NB4 (cell line): ENCODE measurements at regions not wholly inside any gene's neighbourhood (a gene's known extent, or its start where the extent isn't known, plus 50 kb on each side); places are given as distances from the start of the nearest gene placed in this dataset.

Experiments used
- CTCF ChIP-seq: IDR thresholded peaks from one replicate; pipeline ENCODE4 v1.5.1; 2012; ENCODE audit warnings: low read depth, low read length
- POLR2A ChIP-seq: IDR thresholded peaks from 2 replicates; pipeline ENCODE4 v1.6.1; 2011; ENCODE audit warnings: mild to moderate bottlenecking; ENCODE audit not compliant: insufficient read length; ENCODE audit errors: extremely low read depth

DNA sequence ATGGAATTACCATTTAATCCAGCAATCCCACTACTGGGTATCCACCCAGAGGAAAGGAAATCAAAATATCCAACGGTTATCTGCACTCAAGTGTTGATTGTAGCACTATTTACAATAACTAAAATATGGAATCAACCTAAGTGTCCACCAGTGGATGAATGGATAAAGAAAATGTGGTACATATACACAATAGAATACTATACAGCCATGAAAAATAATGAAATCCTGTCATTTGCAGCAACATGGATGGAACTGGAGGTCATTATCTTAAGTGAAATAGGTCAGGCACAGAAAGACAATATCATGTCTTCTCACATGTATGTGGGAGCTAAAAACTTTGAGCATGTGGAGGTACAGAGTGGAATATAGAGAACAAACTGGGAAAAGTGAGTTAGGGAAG, 92.9 kb upstream of the ARHGEF7 start:
- TF ChIP-seq POLR2A = no peak
- no peak for TF ChIP-seq CTCF
